ENCODE measurements at regions not wholly inside any gene's neighbourhood (a gene's known extent, or its start where the extent isn't known, plus 50 kb on each side); places are given as distances from the start of the nearest gene placed in this dataset.

DNA sequence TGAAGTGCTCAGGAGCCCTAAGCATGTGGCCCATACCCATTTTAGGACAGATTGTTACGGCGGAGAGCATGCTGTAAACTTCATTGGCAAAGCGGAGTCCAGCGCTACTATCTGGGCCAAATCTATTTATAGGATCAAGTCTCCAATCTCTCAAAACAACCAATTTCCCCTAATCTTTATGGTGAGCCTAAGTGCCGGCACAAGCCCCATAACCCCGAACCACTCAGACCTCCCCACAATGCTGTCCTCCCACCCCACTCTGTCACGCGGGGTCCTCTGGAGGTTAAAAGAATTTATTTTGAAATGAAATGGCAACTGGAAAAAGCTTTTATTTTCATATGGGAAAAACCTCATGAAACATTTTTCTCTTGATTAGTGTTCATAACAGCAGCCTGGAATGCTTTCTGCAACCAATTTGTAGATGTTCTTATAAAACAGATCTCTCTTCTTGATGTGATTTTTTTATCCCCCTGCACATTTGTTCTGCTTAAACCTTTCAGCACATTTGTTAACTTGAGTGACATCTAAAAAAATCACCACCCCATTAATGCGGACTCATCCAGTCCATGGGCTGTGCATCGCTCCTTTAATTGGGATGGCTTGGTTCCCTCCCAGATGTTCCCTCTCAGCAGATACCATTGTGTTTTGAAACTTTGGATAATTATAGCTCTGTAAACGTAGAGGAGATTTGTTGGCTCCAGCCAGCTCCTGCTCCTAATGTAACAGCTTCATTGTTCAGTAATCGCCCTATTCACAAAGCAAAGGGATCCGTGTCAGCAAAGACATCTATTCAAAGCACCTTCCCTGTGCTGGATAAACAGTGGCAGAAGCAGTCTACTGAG is 323.6 kb downstream of the CD83 start:
- ChIA-PET RAD21 (ENCODE audit: low non-redundant PET in 1 of 2, low total read pairs in 2 of 2, uncharacterized antibody in 2 of 2, unreplicated experiment in 2 of 2) (no interaction called here), CTCF (no interaction called here), POLR2A (no interaction called here)
- no peaks in the 10 kb centered on the region for H3K9me2 ChIP-seq (ENCODE audit: insufficient read depth)
- intact Hi-C loops (cut with micrococcal nuclease) = no loop called here
- no peak overlapping the region for H3K4me2 ChIP-seq (ENCODE audit: low read length)
- BruUV-seq (replicated peaks) = no TSS peak
- H3K36me3 ChIP-seq (ENCODE audit: control insufficient read depth in 1 of 2, insufficient read depth in 2 of 2, low read length in 2 of 2) = no peaks in the 10 kb centered on the region
- no peak overlapping the region for H3K27ac ChIP-seq (ENCODE audit: low read depth, low read length)
- no peak overlapping the region for H3K4me3 ChIP-seq (replicated peaks in 1 of 2; ENCODE audit: low read depth in 1 of 2, low read length in 2 of 2)
- DNase-seq (ENCODE audit: low read depth, low spot score) (no peak), ATAC-seq (no peak)
- H3K79me2 ChIP-seq (ENCODE audit: insufficient read depth, low read length) = no peaks in the 10 kb centered on the region
- H2AFZ ChIP-seq (ENCODE audit: low read depth, low read length, poor library complexity, severe bottlenecking) = no peak overlapping the region
- H3K4me1 ChIP-seq (ENCODE audit: control insufficient read depth in 1 of 2, insufficient read depth in 2 of 2, low read length in 2 of 2) = no peaks in the 10 kb centered on the region
- H3K9me3 ChIP-seq (ENCODE audit: control insufficient read depth in 1 of 2, insufficient read depth in 1 of 2, low read depth in 1 of 2, low read length in 2 of 2) = no peaks in the 10 kb centered on the region
- TF ChIP-seq YY1 (IDR thresholded peaks at IDR 0.05; ENCODE audit: extremely low read depth, insufficient replicate concordance, low read depth, low read length) (no peak), SP1 (IDR thresholded peaks at IDR 0.05; ENCODE audit: low read depth) (no peak), EZH2phosphoT487 (IDR thresholded peaks at IDR 0.05; ENCODE audit: borderline replicate concordance) (no peak), FOSL1 (IDR thresholded peaks at IDR 0.05; ENCODE audit: low read depth) (no peak), RAD21 (IDR thresholded peaks at IDR 0.05; ENCODE audit: low read depth) (no peak), EZH2 (IDR thresholded peaks at IDR 0.05) (no peak), CEBPB (IDR thresholded peaks at IDR 0.05; ENCODE audit: low read depth) (no peak), TCF7L2 (IDR thresholded peaks at IDR 0.05; ENCODE audit: borderline replicate concordance, extremely low read depth, insufficient read depth, insufficient read length) (no peak), EGR1 (IDR thresholded peaks at IDR 0.05; ENCODE audit: low read depth) (no peak), ZNF274 (IDR thresholded peaks at IDR 0.05; ENCODE audit: low read depth, low read length) (no peak), SRF (IDR thresholded peaks at IDR 0.05; ENCODE audit: low read depth) (no peak), POLR2A (IDR thresholded peaks at IDR 0.05; ENCODE audit: borderline replicate concordance, extremely low read depth, insufficient read depth, insufficient read length) (no peak), CBX3 (IDR thresholded peaks at IDR 0.05; ENCODE audit: low read depth) (no peak), MAX (IDR thresholded peaks at IDR 0.05) (no peak), ATF3 (IDR thresholded peaks at IDR 0.05) (no peak)
- TF ChIP-seq, protein P1, sequence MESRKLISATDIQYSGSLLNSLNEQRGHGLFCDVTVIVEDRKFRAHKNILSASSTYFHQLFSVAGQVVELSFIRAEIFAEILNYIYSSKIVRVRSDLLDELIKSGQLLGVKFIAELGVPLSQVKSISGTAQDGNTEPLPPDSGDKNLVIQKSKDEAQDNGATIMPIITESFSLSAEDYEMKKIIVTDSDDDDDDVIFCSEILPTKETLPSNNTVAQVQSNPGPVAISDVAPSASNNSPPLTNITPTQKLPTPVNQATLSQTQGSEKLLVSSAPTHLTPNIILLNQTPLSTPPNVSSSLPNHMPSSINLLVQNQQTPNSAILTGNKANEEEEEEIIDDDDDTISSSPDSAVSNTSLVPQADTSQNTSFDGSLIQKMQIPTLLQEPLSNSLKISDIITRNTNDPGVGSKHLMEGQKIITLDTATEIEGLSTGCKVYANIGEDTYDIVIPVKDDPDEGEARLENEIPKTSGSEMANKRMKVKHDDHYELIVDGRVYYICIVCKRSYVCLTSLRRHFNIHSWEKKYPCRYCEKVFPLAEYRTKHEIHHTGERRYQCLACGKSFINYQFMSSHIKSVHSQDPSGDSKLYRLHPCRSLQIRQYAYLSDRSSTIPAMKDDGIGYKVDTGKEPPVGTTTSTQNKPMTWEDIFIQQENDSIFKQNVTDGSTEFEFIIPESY (IDR thresholded peaks at IDR 0.05; ENCODE audit: extremely low read depth, insufficient replicate concordance, low read length) = no peak
- TF ChIP-seq, protein P2, sequence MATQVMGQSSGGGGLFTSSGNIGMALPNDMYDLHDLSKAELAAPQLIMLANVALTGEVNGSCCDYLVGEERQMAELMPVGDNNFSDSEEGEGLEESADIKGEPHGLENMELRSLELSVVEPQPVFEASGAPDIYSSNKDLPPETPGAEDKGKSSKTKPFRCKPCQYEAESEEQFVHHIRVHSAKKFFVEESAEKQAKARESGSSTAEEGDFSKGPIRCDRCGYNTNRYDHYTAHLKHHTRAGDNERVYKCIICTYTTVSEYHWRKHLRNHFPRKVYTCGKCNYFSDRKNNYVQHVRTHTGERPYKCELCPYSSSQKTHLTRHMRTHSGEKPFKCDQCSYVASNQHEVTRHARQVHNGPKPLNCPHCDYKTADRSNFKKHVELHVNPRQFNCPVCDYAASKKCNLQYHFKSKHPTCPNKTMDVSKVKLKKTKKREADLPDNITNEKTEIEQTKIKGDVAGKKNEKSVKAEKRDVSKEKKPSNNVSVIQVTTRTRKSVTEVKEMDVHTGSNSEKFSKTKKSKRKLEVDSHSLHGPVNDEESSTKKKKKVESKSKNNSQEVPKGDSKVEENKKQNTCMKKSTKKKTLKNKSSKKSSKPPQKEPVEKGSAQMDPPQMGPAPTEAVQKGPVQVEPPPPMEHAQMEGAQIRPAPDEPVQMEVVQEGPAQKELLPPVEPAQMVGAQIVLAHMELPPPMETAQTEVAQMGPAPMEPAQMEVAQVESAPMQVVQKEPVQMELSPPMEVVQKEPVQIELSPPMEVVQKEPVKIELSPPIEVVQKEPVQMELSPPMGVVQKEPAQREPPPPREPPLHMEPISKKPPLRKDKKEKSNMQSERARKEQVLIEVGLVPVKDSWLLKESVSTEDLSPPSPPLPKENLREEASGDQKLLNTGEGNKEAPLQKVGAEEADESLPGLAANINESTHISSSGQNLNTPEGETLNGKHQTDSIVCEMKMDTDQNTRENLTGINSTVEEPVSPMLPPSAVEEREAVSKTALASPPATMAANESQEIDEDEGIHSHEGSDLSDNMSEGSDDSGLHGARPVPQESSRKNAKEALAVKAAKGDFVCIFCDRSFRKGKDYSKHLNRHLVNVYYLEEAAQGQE (IDR thresholded peaks at IDR 0.05; ENCODE audit: low read depth) = no peak
- TF ChIP-seq, protein P3, sequence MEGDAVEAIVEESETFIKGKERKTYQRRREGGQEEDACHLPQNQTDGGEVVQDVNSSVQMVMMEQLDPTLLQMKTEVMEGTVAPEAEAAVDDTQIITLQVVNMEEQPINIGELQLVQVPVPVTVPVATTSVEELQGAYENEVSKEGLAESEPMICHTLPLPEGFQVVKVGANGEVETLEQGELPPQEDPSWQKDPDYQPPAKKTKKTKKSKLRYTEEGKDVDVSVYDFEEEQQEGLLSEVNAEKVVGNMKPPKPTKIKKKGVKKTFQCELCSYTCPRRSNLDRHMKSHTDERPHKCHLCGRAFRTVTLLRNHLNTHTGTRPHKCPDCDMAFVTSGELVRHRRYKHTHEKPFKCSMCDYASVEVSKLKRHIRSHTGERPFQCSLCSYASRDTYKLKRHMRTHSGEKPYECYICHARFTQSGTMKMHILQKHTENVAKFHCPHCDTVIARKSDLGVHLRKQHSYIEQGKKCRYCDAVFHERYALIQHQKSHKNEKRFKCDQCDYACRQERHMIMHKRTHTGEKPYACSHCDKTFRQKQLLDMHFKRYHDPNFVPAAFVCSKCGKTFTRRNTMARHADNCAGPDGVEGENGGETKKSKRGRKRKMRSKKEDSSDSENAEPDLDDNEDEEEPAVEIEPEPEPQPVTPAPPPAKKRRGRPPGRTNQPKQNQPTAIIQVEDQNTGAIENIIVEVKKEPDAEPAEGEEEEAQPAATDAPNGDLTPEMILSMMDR (IDR thresholded peaks at IDR 0.05 in 2 of 3, conservative IDR thresholded peaks at IDR 0.05 in 1 of 3; ENCODE audit: borderline replicate concordance in 1 of 3, insufficient read depth in 1 of 3, low read depth in 2 of 3, low read length in 2 of 3) = no peak
- no peaks in the 10 kb centered on the region for H4K20me1 ChIP-seq (ENCODE audit: insufficient read depth)
- no peaks in the 10 kb centered on the region for H3K27me3 ChIP-seq (ENCODE audit: insufficient read depth, low read length)
- H3K9ac ChIP-seq (ENCODE audit: low read length) = no peak overlapping the region

Measured in HCT116 (cell line).